ENCODE measurements at regions not wholly inside any gene's neighbourhood (a gene's known extent, or its start where the extent isn't known, plus 50 kb on each side); places are given as distances from the start of the nearest gene placed in this dataset.

GRCh38 chr4:42824278-42824977, 68.1 kb upstream of the GRXCR1 start:
- no peak overlapping the region for H3K27ac Mint-ChIP-seq
- H3K4me3 Mint-ChIP-seq, result no peak overlapping the region
- H3K27me3 Mint-ChIP-seq, result peaks cover 22% of the 10 kb centered on the region
- no peak for DNase-seq
- no peaks in the 10 kb centered on the region for H3K9me3 ChIP-seq (ENCODE audit: control insufficient read depth, low read length, poor library complexity, severe bottlenecking)
- no peaks in the 10 kb centered on the region for H3K4me1 Mint-ChIP-seq
- peaks cover 2% of the 10 kb centered on the region for H3K36me3 Mint-ChIP-seq (ENCODE audit: low read depth)
- no peak for ATAC-seq

GRCh38 chr4:42821230-42821629, 71.3 kb upstream of the GRXCR1 start:
- no peaks in the 10 kb centered on the region for H3K4me1 Mint-ChIP-seq
- H3K36me3 Mint-ChIP-seq (ENCODE audit: low read depth), result peaks cover 2% of the 10 kb centered on the region
- DNase-seq (no peak), ATAC-seq (no peak)
- no peaks in the 10 kb centered on the region for H3K9me3 ChIP-seq (ENCODE audit: control insufficient read depth, low read length, poor library complexity, severe bottlenecking)
- no peak overlapping the region for H3K27ac Mint-ChIP-seq
- peaks cover 26% of the 10 kb centered on the region for H3K27me3 Mint-ChIP-seq
- no peak overlapping the region for H3K4me3 Mint-ChIP-seq

GRCh38 chr4:42819863-42820514, 72.5 kb upstream of the GRXCR1 start:
- no peak for ATAC-seq
- no peak overlapping the region for H3K27ac Mint-ChIP-seq
- DNase-seq, result no peak
- no peak overlapping the region for H3K4me3 Mint-ChIP-seq
- H3K9me3 ChIP-seq (ENCODE audit: control insufficient read depth, low read length, poor library complexity, severe bottlenecking), result no peaks in the 10 kb centered on the region
- H3K36me3 Mint-ChIP-seq (ENCODE audit: low read depth), result peaks cover 2% of the 10 kb centered on the region
- no peaks in the 10 kb centered on the region for H3K4me1 Mint-ChIP-seq
- H3K27me3 Mint-ChIP-seq, result peaks cover 22% of the 10 kb centered on the region

DNA sequence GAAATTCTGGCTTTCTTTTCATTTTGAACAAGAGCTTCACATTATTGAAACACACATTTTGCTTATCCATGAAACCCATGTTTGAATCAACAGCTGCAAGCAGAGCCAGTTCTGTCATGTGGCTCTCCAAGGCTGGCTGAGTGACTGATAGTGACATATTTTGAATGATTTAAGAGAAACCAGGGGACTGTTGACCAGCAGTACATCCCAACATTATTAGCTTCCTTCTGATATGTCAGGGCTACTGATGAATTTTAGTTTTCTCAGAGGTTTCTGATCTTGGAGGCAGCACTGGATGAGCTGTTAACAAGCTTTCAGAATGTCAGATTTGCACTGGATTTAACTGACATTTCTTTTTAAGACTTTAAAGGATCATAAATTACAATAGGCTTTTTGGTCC, 74.6 kb upstream of the GRXCR1 start:
- Mint-ChIP-seq H3K4me3 (no peak overlapping the region), H3K36me3 (ENCODE audit: low read depth) (peaks cover 2% of the 10 kb centered on the region), H3K27ac (no peak overlapping the region), H3K4me1 (no peaks in the 10 kb centered on the region), H3K27me3 (peaks cover 22% of the 10 kb centered on the region)
- DNase-seq (no peak), ATAC-seq (no peak)
- no peaks in the 10 kb centered on the region for H3K9me3 ChIP-seq (ENCODE audit: control insufficient read depth, low read length, poor library complexity, severe bottlenecking)

GRCh38 chr4:42816880-42817400, 75.6 kb upstream of the GRXCR1 start:
- Mint-ChIP-seq H3K27me3 (peaks cover 23% of the 10 kb centered on the region), H3K4me3 (no peak overlapping the region), H3K4me1 (no peaks in the 10 kb centered on the region), H3K36me3 (ENCODE audit: low read depth) (peaks cover 2% of the 10 kb centered on the region), H3K27ac (no peak overlapping the region)
- DNase-seq (no peak), ATAC-seq (no peak)
- no peaks in the 10 kb centered on the region for H3K9me3 ChIP-seq (ENCODE audit: control insufficient read depth, low read length, poor library complexity, severe bottlenecking)

DNA sequence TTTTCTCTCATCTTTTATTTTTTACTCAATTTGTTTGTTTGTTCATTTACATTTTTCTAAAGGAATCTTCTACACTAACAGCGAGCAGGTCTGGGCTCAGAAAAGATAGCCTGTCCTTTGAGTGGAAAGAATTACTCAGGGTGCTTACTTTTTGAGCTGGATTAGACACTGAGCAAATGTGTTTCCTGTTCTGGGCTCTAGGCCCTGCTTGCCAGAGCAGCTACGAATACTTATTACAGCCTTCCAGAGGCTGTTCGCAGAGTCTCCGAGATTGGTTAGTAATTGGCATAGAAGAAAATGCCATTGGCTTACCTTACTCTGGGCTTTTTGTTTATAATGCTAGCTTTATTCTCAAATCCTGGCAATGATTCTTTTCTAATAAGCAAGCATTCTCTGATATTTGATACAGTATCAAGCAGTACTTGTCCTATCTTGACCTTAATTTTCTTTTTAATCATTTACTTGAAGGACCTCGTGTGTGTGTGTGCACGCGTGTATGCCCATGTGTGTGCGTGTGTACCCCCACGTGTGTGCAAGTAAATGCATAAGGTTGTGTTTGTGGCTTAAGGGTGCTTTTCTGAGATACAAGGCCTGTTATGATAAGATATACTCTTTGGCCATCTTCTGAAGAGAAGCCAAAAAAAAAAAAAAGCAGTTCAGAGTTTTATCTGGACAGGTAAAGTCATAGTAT, 76.2 kb upstream of the GRXCR1 start:
- Mint-ChIP-seq H3K4me3 (no peak overlapping the region), H3K36me3 (ENCODE audit: low read depth) (peaks cover 3% of the 10 kb centered on the region), H3K4me1 (no peaks in the 10 kb centered on the region), H3K27me3 (peaks cover 29% of the 10 kb centered on the region), H3K27ac (no peak overlapping the region)
- ATAC-seq, result no peak
- no peaks in the 10 kb centered on the region for H3K9me3 ChIP-seq (ENCODE audit: control insufficient read depth, low read length, poor library complexity, severe bottlenecking)
- no peak for DNase-seq

DNA sequence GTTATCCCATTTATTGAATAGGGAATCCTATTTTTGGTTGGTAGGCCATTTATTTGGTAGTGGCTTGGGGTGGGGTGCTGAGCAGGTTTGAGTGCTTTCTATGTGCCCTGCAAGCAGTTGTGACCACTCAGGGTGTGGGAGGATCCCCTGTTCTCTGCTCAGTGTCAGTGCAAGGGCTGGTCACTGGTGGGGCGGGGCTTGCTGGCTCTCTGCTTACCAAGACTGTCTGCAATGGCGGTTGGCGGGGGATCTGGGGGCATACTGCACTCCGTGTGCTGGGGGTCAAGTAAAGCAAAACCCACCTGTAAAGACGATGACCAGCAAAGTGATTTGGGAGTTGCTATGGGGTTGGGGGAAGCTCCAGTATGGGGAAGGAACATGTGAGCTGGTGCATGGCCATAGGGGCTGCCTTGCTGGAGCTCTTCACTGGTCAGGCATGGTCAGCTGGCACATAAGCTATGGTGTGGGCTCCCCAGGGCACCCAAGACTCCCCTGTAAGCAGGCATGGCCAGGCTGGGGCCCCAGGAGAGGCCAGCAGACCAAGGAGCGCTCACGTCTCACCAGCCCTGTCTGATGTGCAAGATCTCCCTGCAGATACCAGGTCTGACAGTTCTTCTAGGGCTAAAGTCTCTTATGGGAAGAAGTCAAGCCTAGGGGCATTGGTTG, 83.0 kb upstream of the GRXCR1 start:
- no peak overlapping the region for H3K27ac Mint-ChIP-seq
- H3K4me3 Mint-ChIP-seq, result no peak overlapping the region
- ATAC-seq, result no peak
- peaks cover 19% of the 10 kb centered on the region for H3K27me3 Mint-ChIP-seq
- no peaks in the 10 kb centered on the region for H3K9me3 ChIP-seq (ENCODE audit: control insufficient read depth, low read length, poor library complexity, severe bottlenecking)
- H3K4me1 Mint-ChIP-seq, result no peaks in the 10 kb centered on the region
- DNase-seq, result no peak
- H3K36me3 Mint-ChIP-seq (ENCODE audit: low read depth), result peaks cover 2% of the 10 kb centered on the region

DNA sequence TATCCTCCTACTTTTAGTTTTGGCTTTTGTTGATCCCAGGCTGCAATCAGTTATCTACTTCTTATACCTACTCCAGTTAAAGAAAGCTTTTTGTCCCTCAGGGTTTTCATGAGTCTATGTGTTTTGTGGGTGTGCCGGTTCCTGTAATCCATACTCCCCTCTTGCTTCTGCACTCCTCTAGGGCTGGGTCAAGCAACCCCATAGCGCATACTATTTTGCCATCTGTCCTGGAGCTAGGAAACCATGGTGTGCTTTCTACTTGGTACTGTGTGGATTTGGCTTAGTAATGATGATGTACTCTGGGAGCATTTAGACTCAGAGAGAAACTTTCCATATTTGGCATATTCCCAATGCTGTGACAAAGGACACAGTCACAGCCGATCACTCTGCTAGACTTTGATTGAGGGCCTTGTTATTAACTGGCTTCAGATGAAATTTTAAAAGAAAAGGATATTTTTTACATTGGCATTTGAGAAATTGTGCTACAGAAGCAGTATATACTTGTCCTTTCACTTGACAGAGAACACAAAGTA, 86.1 kb upstream of the GRXCR1 start:
- peaks cover 2% of the 10 kb centered on the region for H3K36me3 Mint-ChIP-seq (ENCODE audit: low read depth)
- H3K4me3 Mint-ChIP-seq, result no peak overlapping the region

GRCh38 chr4:42789041-42789567, 103.4 kb upstream of the GRXCR1 start:
- Mint-ChIP-seq H3K36me3 (ENCODE audit: low read depth) (peaks cover 2% of the 10 kb centered on the region), H3K4me1 (peaks cover 2% of the 10 kb centered on the region), H3K27ac (no peak overlapping the region), H3K4me3 (no peak overlapping the region), H3K27me3 (no peaks in the 10 kb centered on the region)
- no peaks in the 10 kb centered on the region for H3K9me3 ChIP-seq (ENCODE audit: control insufficient read depth, low read length, poor library complexity, severe bottlenecking)
- ATAC-seq, result no peak
- DNase-seq, result no peak

More for the DNA sequence above, 86.1 kb upstream of the GRXCR1 start:
- H3K9me3 ChIP-seq (ENCODE audit: control insufficient read depth, low read length, poor library complexity, severe bottlenecking), result no peaks in the 10 kb centered on the region
- ATAC-seq (no peak), DNase-seq (no peak)
- H3K27me3 Mint-ChIP-seq, result peaks cover 13% of the 10 kb centered on the region
- no peak overlapping the region for H3K27ac Mint-ChIP-seq
- no peaks in the 10 kb centered on the region for H3K4me1 Mint-ChIP-seq

GRCh38 chr4:42787079-42787463, 105.4 kb upstream of the GRXCR1 start:
- no peak for DNase-seq
- H3K27ac Mint-ChIP-seq, result no peak overlapping the region
- no peak overlapping the region for H3K4me3 Mint-ChIP-seq
- peaks cover 2% of the 10 kb centered on the region for H3K36me3 Mint-ChIP-seq (ENCODE audit: low read depth)
- H3K27me3 Mint-ChIP-seq, result no peaks in the 10 kb centered on the region
- H3K9me3 ChIP-seq (ENCODE audit: control insufficient read depth, low read length, poor library complexity, severe bottlenecking), result no peaks in the 10 kb centered on the region
- peaks cover 2% of the 10 kb centered on the region for H3K4me1 Mint-ChIP-seq
- ATAC-seq, result no peak

DNA sequence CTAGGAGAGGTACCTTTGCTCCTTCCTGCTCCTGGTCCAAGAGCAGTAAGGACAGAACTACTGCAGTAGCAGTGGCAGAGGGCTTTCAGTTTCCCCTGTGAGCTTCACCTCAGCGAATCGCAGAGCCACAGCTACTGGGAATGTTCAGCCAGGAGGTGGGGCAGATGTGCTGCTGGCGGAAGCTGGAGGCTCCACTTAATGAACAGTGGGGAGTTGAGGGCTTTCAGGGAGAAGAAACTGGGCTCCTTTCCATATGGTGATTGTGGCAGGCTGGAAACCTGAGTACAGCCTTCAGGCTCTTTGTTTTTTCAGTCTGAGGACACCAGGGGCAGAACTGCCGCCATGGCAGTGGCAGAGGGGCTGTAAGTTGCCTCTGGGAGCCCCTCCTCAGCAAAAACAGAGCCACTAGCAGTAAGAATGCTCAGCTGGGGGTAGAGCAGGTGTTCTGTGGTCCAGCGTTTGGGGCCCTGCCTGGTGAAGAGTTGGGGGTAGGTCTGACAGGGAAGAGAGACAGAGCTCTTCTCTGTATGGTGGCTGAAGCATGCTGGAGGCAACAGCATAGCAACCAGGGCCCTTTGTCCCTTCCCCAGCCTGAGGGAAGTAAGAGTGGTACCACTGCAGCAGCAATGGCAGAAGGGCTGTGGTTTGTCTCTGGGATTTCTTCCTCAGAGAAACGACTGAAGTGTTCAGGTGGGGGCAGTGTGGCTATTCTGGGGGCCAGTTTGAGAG, 106.0 kb upstream of the GRXCR1 start:
- Mint-ChIP-seq H3K36me3 (ENCODE audit: low read depth) (peaks cover 2% of the 10 kb centered on the region), H3K27me3 (no peaks in the 10 kb centered on the region), H3K4me1 (peaks cover 2% of the 10 kb centered on the region), H3K27ac (no peak overlapping the region), H3K4me3 (no peak overlapping the region)
- no peaks in the 10 kb centered on the region for H3K9me3 ChIP-seq (ENCODE audit: control insufficient read depth, low read length, poor library complexity, severe bottlenecking)
- DNase-seq, result no peak
- ATAC-seq, result no peak

- H3K36me3 Mint-ChIP-seq (ENCODE audit: low read depth), result peaks cover 2% of the 10 kb centered on the region
Measured at GRCh38 chr4:42785817-42786216, 106.7 kb upstream of the GRXCR1 start.

More at GRCh38 chr4:42785817-42786216, 106.7 kb upstream of the GRXCR1 start:
- Mint-ChIP-seq H3K27ac (no peak overlapping the region), H3K4me1 (peaks cover 2% of the 10 kb centered on the region), H3K27me3 (no peaks in the 10 kb centered on the region), H3K4me3 (no peak overlapping the region)
- H3K9me3 ChIP-seq (ENCODE audit: control insufficient read depth, low read length, poor library complexity, severe bottlenecking), result no peaks in the 10 kb centered on the region
- ATAC-seq (no peak), DNase-seq (no peak)

Measured in T-helper 17 cell (primary cell).